GM19023 (cell line): ENCODE measurements at regions not wholly inside any gene's neighbourhood (a gene's known extent, or its start where the extent isn't known, plus 50 kb on each side); places are given as distances from the start of the nearest gene placed in this dataset.
"Not testable (repeated sequence)": the region's sequence is repeated elsewhere in the genome, so short reads cannot be mapped to it uniquely, and the experiment has no call there.

Source experiments
- ATAC-seq: cut with Tn5 transposase; IDR thresholded peaks from one replicate; pipeline ENCODE4 v1.9.1; 2021; ENCODE audit warnings: mild to moderate bottlenecking, moderate library complexity; ENCODE audit not compliant: unreplicated experiment

- ATAC-seq, result no peak
Measured at GRCh38 chr9:82880336-82881050, 182.4 kb downstream of the RASEF start.

DNA sequence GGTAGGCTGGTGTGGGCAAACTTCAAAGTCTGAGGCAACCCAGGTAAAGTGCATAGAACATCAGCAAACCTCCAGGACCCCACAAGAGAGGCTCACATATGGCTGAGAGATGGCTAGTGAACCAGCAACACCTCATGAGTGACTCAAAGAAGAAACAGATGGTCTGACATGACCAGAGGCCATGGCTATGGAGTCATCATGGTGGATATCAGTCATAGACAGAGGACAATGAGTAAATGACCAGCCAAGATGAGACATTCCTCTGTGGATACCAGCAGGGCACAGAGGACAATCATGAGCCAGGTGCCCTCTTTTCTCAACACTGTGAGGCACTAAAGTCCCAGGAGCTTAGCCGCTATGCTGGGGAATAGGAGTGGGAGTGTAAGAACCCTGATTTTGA, 180.8 kb downstream of the RASEF start:
- ATAC-seq, result no peak

GRCh38 chr9:82882748-82883147, 180.2 kb downstream of the RASEF start:
- no peak for ATAC-seq

DNA sequence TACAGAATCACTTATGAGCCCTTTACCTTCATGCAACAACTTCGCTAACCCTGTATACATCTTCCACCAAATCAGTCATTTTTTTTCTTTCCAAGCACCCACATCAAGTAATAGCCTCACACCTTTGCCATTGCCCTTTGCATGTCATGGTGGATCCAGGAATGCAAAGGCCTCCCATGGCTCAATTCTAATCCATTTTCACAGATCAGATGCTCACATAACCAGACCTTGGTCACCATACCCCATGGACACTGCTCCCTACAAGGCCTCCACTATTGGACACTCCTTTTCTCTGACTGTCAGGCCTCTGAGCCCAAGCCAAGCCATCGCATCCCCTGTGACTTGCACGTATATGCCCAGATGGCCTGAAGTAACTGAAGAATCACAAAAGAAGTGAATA, 179.5 kb downstream of the RASEF start:
- ATAC-seq, result no peak

- ATAC-seq, result not testable (repeated sequence)
Measured at GRCh38 chr9:82883974-82884373, 179.0 kb downstream of the RASEF start.

DNA sequence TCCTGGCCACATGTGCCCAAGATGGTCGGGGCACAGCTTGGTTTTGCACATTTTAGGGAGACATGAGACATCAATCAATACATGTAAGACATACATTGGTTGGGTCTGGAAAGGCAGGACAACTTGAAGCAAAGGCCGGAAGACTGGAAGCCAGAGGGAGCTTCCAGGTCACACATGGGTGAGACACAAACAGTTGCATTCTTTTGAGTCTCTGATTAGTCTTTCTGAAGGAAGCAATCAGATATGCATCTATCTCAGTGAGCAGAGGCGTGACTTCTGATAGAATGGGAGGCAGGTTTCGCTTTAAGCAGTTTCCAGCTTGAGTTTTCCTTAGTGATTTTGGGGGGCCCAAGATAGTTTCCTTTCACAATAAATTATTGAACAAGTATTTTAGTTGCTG, 172.5 kb downstream of the RASEF start:
- no peak for ATAC-seq

GRCh38 chr9:82890865-82891264, 172.1 kb downstream of the RASEF start:
- no peak for ATAC-seq

DNA sequence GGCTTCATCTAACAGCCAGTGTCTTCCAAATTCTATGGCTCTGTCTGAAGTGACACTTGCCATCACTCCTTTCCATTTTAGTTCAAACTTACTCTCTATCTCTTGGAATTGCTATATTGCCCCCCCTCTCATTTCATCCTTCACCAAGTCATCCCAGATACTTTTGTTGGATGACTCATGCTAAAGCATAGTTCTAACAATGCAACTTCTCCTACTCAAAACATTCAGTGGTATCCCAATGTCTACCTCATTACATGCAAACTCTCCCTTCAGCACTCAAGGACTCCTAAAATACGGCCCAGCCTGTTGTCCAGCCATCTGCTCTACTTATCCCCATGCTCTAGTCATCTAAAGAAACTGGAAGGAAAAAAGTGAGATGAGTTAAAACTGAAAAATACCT, 171.6 kb downstream of the RASEF start:
- ATAC-seq, result no peak

DNA sequence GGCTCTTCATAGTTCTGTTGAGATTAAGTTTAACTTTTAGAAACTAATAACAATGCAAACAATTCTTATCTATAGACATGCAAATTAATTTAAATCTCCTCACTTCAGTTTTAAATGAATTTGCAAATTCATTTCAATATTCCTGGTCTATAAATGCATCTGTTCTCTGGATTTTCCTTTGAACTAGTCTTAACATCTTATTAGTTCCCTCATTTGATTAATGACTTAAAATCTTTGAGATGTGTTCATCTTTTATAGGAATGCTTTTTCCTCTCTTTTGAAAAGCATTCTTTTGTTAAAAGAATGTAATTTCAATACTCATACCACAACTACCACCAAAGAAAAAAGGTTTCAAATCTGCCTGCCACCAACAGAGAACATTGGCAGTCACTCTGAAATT, 169.4 kb downstream of the RASEF start:
- ATAC-seq, result no peak

DNA sequence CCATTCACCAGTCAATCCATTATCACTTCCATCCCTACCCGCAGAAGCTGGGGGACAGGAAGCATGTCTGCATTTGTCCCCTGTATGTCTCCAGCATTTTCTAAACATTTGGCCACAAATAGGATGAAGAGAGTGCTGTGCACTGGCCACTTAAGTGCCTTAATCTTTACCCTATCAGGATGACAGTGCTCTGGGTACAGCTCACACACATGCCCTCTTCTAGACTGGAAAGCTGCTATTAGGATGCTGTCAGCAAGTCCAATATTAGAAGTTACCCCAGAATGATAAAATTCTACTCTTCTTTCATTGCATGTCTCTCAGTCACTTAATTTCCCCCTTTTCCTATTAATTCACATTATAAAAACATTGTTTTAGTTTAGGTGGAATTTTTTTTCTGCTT, 168.4 kb downstream of the RASEF start:
- ATAC-seq, result no peak

GRCh38 chr9:82894961-82895821, 167.8 kb downstream of the RASEF start:
- no peak for ATAC-seq

GRCh38 chr9:82895822-82896110, 167.2 kb downstream of the RASEF start:
- ATAC-seq, result no peak

DNA sequence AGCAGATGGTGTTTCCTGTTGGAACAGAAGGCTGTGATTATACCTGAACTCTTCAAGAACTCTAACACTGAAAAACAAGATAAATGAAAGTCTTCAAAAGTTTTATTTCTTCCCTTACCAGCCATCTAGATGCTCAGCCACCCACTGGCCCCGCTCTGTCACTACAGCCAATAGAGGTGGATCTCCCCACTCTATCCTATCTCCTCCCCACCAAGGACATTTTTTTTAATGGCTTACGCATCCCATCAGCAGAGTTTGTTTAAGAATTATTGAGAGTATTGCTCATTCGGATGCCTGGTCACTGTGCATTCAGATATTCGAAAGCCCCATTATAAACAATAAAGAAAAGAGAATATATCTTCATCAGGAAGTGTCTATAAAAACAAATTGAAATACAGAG, 159.4 kb downstream of the RASEF start:
- no peak for ATAC-seq

DNA sequence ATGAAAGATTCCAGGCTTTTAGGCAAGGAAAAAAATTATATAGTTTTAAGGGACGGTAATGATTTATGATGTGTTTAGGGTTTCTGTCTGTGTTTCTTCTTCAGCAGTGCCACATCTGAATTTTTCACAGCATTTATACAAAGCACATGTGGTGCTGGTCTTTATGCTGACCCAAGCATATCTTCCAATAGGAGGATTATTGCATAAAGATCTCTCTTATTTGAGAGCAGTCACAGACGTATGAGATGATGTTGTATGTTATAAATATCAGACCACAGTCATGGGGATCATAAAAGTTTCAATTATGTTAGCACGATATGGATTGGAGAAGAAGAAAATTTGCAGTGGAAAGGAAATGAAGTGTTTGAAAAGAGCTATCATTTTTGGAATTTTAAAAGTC, 150.9 kb downstream of the RASEF start:
- no peak for ATAC-seq

GRCh38 chr9:82912645-82913044, 150.3 kb downstream of the RASEF start:
- no peak for ATAC-seq

GRCh38 chr9:82916238-82916637, 146.7 kb downstream of the RASEF start:
- not testable (repeated sequence) for ATAC-seq

- ATAC-seq, result no peak
Measured at GRCh38 chr9:82920154-82920553, 142.8 kb downstream of the RASEF start.

- ATAC-seq, result no peak
Measured at GRCh38 chr9:82922686-82923085, 140.3 kb downstream of the RASEF start.

DNA sequence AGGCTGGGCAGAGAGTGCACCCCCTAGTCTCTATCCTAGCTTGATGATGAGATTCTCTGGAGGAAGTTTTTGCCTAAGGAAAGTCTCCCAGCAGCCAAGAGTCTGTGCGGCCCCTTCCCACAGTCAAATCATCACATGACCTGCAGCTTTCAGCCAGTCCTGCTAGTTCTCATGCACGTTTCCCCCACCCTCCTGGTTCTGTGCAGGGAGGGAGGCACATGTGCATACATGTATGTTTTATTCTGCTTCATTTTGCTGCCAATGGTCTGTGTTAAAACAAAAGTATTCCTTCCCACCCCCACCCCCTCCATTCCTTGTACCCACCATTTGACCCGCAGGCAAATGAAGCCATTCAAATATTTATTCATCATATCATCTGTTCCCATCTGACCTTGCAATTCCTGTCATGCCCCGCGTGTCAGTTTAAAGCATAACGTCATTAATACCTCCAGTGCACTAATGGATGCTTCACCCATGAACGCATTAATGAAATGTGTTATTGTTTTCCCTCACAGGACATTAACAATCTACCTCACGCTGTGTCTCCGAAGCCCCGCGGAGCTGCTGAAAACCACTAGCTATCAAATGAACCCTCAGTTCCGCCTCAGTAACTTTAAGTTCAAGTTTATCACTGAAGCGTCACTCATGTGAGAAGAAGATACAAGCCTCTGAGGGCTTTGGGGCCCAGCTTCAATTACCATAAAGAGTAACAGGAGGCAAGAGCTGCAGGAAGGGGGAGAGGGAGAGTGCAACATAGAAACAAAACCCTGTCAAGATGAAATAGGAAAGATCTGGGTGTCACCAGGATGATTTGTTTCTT, 139.6 kb downstream of the RASEF start:
- ATAC-seq, result no peak

- ATAC-seq, result no peak
Measured at GRCh38 chr9:82923912-82924605, 138.9 kb downstream of the RASEF start.
